Heart left ventricle (tissue), 16 donors: ENCODE measurements at regions not wholly inside any gene's neighbourhood (a gene's known extent, or its start where the extent isn't known, plus 50 kb on each side); places are given as distances from the start of the nearest gene placed in this dataset.

Source experiments
- ATAC-seq, 4 donors: fragments of 200-7000 bp; cut with Tn5 transposase; one replicate each; pipeline ENCODE4 v1.9.1; 2020 to 2022; ENCODE audit warnings: moderate library complexity in 4 of 4, mild to moderate bottlenecking in 3 of 4, moderate number of reproducible peaks in 1 of 4
- DNase-seq, 5 donors: peaks; one replicate each; pipeline ENCODE4 v3.0.0-alpha.2; 2020
- H3K27ac ChIP-seq, 12 donors: fragments of 200-600 bp; sonication (generic) in 4 of 12; one replicate each; pipeline versions ENCODE4 v1.5.0 to v1.8.0; 2016 to 2022; ENCODE audit warnings: mild to moderate bottlenecking in 2 of 12
- H3K27me3 ChIP-seq, 9 donors: fragments of 200-600 bp; sonication (generic) in 2 of 9; one replicate each; pipeline versions ENCODE4 v1.5.1 to v1.8.0; 2016 to 2022; ENCODE audit warnings: mild to moderate bottlenecking in 3 of 9
- H3K36me3 ChIP-seq, 9 donors: fragments of 200-600 bp; sonication (generic) in 2 of 9; one replicate each; pipeline versions ENCODE4 v1.5.0 to v1.8.0; 2018 to 2022; ENCODE audit warnings: mild to moderate bottlenecking in 2 of 9
- H3K4me1 ChIP-seq, 12 donors: fragments of 200-600 bp; sonication (generic) in 4 of 12; one replicate each; pipeline versions ENCODE4 v1.5.0 to v1.8.0; 2016 to 2022; ENCODE audit warnings: mild to moderate bottlenecking in 3 of 12
- H3K4me3 ChIP-seq, 12 donors: fragments of 200-600 bp; sonication (generic) in 4 of 12; one replicate each; pipeline versions ENCODE4 v1.5.0 to v1.8.0; 2017 to 2022; ENCODE audit warnings: mild to moderate bottlenecking in 9 of 12, moderate library complexity in 4 of 12
- H3K9me3 ChIP-seq, 12 donors: fragments of 200-600 bp; sonication (generic) in 4 of 12; one replicate each; pipeline versions ENCODE4 v1.5.0 to v1.8.0; 2016 to 2022; ENCODE audit warnings: mild to moderate bottlenecking in 1 of 12
- POLR2A ChIP-seq, 2 donors: fragments of 450-650 bp; IDR thresholded peaks; one replicate each; pipeline ENCODE4 v1.6.1; 2017; ENCODE audit warnings: antibody characterized with exemption in 2 of 2, mild to moderate bottlenecking in 2 of 2, moderate library complexity in 2 of 2
- WGBS, 4 donors: extraction: QIAGEN DNeasy Blood & Tissue Kit in 2 of 4; methylation state at CpG; one replicate each; pipeline versions ENCODE4 v1.1.5 to v1.1.7; 2013 to 2018; 5-methylcytosine and 5-hydroxymethylcytosine counted together
- intact Hi-C, 10 donors: fragments of 100-400 bp; cut with DNase I; formaldehyde crosslinking; loops; one replicate each; pipeline versions ENCODE4 v1.11.1 to v1.14.2; 2022
- TF ChIP-seq, protein P1 (sequence below), 12 donors: fragments of 200-600 bp; sonication (generic) in 4 of 12; IDR thresholded peaks; one replicate each; pipeline versions ENCODE4 v1.5.0 to v1.8.0; 2018 to 2022; ENCODE audit warnings: antibody characterized with exemption in 12 of 12, mild to moderate bottlenecking in 5 of 12
- donor health status: ischemic (EF 13 %, LVEDD 7.1; RV severe dilation, severe dysfunction).
- donor health status: healthy with polysubstance abuse.
- donor health status: DM: no; HTN: yes; CAD: no.
- donor health status: DM: no; HTN: no; CAD: no.
- donor health status: ischemic (EF 25% LVEDD 6.9; RV normal size, moderate dysfunction).
- donor health status: ischemic (EF 25% LVEDD 5.7; RV mildly dilated, moderate dysfunction).
- donor health status: healthy.
- donor health status: DM: yes; HTN: yes; CAD: no.
- donor health status: ischemic (EF 35%, LVEDD 5.7; RV mildly dilated, moderate dysfunction).
- donor health status: nonischemic (EF 11% LVEDD 7.7; RV severe dilation, severe dysfunction).
- donor health status: DM: yes; HTN: yes; CAD: no.
- donor health status: PGD.
- donor health status: ischemic (EF 29% LVEDD 5.4; RV normal size, mild dysfunction).
- donor health status: nonischemic (EF 23%, LVEDD 6.1; RV moderate dilation, normal function).

DNA sequence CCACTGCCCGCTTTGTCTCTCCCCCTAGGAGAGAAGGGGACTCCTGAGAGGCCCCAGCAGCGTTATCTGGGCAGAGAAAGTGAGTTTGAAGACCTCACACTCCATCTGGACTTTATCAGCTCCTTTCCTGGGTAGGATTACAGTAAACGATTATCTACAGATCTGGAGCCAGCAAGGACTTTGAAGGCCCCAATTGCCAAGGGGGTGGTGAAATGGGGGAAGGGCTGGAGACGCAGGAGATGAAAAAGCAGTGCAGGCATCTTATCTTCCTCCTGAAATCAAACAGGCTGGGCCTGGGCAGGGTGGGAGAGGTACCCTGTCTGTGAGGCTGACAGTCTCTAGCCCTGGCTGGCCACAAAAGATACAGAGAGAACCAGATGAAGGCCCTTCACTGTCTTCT is 105.8 kb upstream of the MSX2 start:
- DNase-seq: no peak
- 33 to 46% (median 39%) methylated on average over 4 of the region's 4 CpGs for WGBS, 4 donors

DNA sequence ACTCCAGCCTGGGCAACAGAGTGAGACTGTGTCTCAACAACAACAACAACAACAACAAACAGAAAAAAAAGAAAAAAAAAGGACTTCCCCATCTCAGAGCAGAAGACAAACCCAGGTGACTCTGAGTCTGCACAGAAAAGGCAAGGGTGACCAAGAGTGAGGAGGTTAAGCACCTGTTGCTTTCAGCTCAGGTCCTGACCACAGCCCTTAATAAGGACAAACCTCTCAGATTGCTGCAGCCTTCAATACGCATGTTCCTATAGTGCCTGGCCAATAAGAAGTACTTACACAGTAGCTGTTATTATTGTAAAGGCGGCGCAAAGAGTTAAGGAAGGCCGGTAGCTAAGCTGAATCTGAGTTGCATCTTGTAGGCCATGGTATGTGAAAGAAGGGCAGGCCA is 102.3 kb upstream of the MSX2 start:
- no peak overlapping the region for H3K27ac ChIP-seq
- no peak overlapping the region for H3K4me3 ChIP-seq
- intact Hi-C loops: no loop called here
- DNase-seq (no peak), ATAC-seq (no peak)
- peaks cover 0 to 42% (median 6%) of the 10 kb centered on the region in 9 donors for H3K27me3 ChIP-seq
- no peaks in the 10 kb centered on the region for H3K4me1 ChIP-seq
- TF ChIP-seq POLR2A (IDR thresholded peaks at IDR 0.05): no peak
- TF ChIP-seq, protein P1, sequence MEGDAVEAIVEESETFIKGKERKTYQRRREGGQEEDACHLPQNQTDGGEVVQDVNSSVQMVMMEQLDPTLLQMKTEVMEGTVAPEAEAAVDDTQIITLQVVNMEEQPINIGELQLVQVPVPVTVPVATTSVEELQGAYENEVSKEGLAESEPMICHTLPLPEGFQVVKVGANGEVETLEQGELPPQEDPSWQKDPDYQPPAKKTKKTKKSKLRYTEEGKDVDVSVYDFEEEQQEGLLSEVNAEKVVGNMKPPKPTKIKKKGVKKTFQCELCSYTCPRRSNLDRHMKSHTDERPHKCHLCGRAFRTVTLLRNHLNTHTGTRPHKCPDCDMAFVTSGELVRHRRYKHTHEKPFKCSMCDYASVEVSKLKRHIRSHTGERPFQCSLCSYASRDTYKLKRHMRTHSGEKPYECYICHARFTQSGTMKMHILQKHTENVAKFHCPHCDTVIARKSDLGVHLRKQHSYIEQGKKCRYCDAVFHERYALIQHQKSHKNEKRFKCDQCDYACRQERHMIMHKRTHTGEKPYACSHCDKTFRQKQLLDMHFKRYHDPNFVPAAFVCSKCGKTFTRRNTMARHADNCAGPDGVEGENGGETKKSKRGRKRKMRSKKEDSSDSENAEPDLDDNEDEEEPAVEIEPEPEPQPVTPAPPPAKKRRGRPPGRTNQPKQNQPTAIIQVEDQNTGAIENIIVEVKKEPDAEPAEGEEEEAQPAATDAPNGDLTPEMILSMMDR (IDR thresholded peaks at IDR 0.05): no peak
- H3K9me3 ChIP-seq: no peaks in the 10 kb centered on the region
- no peaks in the 10 kb centered on the region for H3K36me3 ChIP-seq
- WGBS, 4 donors: 88 to 94% (median 92%) methylated on average over 4 of the region's 4 CpGs

More for the DNA sequence above, 105.8 kb upstream of the MSX2 start:
- TF ChIP-seq, protein P1 (IDR thresholded peaks at IDR 0.05): no peak
- no peak for TF ChIP-seq POLR2A (IDR thresholded peaks at IDR 0.05)
- intact Hi-C loops: no loop called here
- Histone ChIP-seq H3K27me3 (peaks cover 0 to 47% (median 9%) of the 10 kb centered on the region in 9 donors), H3K36me3 (no peaks in the 10 kb centered on the region), H3K9me3 (peaks cover 0 to 5% (median 0%) of the 10 kb centered on the region in 12 donors), H3K4me1 (no peaks in the 10 kb centered on the region), H3K4me3 (no peak overlapping the region), H3K27ac (no peak overlapping the region)
- ATAC-seq: no peak

DNA sequence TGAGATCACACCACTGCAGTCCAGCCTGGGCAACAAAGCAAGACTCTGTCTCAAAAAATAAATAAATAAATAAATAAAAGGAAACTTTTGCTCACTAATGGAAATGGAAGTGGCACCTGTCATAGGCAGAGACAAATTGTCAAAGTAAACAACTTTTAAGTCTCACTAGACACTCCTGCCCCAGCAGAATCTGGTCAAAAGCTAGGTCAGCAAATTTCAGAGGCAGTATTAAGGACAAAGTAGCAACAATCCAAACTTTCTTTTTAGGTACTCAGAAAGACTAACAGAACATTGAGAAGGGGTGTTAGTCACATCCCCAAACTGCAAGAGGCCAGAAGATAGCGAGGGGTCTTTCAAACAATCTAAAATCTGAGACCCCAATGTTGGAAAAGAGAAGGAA is 101.4 kb upstream of the MSX2 start:
- no peak overlapping the region for H3K27ac ChIP-seq
- no peaks in the 10 kb centered on the region for H3K4me1 ChIP-seq
- TF ChIP-seq POLR2A (IDR thresholded peaks at IDR 0.05): no peak
- TF ChIP-seq, protein P1 (IDR thresholded peaks at IDR 0.05): no peak
- no peaks in the 10 kb centered on the region for H3K9me3 ChIP-seq
- intact Hi-C loops: no loop called here
- H3K4me3 ChIP-seq: no peak overlapping the region
- H3K36me3 ChIP-seq: no peaks in the 10 kb centered on the region
- WGBS, 4 donors: 78 to 95% (median 86%) methylated on average over 1 of the region's 1 CpG
- DNase-seq (no peak), ATAC-seq (no peak)
- peaks cover 0 to 33% (median 6%) of the 10 kb centered on the region in 9 donors for H3K27me3 ChIP-seq

DNA sequence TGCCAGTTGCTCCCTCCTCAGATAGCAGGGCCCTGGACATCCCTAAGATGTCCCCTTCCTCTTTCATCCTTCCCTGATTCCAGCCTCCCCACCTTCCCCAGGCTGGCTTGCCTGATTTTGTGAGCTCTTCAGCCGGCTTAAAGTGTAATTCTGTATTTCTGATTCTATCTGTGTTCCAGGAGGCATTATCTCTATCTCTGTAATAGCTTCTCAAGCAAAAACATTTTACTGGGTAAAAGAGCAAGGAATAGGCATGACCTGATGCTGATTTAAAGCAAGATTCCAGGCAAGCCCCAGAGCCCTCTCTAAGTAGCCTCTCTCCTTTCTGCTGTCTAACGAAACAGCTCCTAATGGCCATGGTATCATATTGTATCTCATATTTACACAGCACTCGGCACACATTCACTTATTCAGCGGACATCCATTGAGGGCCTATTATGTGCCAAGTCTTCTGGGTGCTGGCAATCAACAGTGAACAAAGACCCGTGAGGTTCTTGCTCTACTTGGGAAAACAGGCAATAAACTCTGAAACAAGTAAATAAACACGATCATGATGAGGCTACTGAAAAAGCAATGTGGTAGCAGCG is 100.9 kb upstream of the MSX2 start:
- 73 to 77% (median 75%) methylated on average over 7 of the region's 7 CpGs for WGBS, 4 donors
- H3K9me3 ChIP-seq: no peaks in the 10 kb centered on the region
- no peak overlapping the region for H3K4me3 ChIP-seq
- H3K27me3 ChIP-seq: peaks cover 0 to 27% (median 5%) of the 10 kb centered on the region in 9 donors
- TF ChIP-seq, protein P1 (IDR thresholded peaks at IDR 0.05): no peak
- no peak for TF ChIP-seq POLR2A (IDR thresholded peaks at IDR 0.05)
- intact Hi-C loops: no loop called here
- no peaks in the 10 kb centered on the region for H3K4me1 ChIP-seq
- H3K27ac ChIP-seq: no peak overlapping the region
- DNase-seq (no peak), ATAC-seq (no peak)
- H3K36me3 ChIP-seq: no peaks in the 10 kb centered on the region
